ENCODE measurements at regions not wholly inside any gene's neighbourhood (a gene's known extent, or its start where the extent isn't known, plus 50 kb on each side); places are given as distances from the start of the nearest gene placed in this dataset.

- DNase-seq (ENCODE audit: low read depth in 2 of 2, low spot score in 1 of 2): no peak
Observed at GRCh38 chr20:50341880-50342637, 151.4 kb downstream of the CEBPB start.

DNA sequence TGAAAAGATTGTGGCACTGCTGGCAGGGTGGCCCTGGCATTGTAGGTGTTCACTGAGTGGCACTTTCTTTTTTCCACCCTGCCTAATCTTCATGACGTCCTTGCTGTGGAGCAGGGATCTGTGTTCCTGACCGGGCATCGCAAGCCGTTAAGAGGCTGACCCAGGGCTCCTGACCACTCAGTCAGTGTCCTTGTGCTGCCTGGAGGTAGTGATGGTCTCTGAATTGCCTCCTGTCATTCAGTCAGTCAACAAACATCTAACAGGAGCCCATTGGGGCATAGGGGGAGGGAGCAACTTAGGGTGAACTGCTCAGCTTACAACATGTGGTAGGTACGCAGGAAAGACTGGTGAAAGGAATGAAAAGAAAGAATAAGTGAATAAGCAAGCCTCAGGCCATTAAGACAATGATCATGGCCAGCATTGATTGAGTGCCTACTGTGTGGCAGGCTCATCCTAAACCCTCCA is 152.0 kb downstream of the CEBPB start:
- no peak for DNase-seq (ENCODE audit: low read depth in 2 of 2, low spot score in 1 of 2)

DNA sequence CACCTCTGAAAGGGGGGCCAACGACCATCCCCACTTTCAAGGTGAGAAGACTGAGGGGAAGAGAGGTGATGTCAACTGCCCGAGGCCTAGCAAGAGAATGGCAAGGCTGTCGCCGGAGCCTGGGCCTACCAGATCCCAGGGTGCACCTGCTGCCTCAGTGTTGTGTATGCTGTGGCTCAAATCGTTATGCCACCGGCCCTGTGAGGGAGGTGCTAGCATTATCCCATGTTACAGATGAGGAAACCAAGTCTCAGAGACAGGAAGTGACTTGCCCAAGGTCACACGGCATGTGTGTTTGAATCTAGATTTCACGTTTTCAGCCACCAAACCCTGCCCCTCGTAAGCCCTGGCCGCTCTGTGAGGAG is 152.5 kb downstream of the CEBPB start:
- no peak for DNase-seq (ENCODE audit: low read depth in 2 of 2, low spot score in 1 of 2)

- no peak for DNase-seq (ENCODE audit: low read depth in 2 of 2, low spot score in 1 of 2)
Observed at GRCh38 chr20:50343490-50344179, 153.0 kb downstream of the CEBPB start.

DNA sequence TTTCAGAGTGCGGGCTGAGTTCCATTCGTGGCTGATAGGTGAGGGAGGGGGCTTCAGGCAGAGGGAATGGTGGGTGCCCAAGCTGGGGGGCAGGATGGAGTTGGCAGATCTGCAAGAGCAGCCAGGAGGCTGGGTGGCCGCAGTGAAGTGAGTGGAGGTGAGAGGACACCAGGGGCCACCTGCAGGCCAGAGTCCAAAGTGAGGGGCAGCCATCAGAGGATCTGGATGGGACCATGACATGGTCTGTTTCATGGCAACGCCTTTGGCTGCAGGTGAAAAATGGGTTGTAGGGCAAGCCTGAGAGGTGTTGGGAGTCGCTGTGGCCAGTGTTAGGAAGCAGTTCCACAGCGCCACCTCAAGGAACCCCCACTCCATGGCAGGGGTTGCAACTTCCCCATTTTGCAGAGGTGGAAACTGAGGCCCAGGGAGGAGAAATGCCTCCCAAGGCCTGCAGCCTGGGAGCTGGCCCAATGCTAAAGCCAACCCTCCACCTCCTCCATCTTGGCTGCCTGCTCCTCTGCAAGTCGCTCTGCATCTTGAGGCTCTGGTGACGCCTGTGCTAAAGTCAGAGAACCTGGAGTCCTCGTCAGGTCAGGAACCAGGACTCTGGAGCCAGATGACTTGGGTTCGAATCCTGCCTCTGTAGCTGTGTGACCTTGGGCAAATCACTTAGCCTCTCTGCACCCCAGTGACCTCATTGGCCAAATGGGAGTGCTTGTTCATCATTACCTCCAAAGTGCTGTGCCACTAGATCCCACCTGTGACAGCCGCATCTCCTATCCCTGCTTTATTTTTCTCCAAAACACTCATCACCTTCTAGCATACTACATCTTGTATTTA is 153.8 kb downstream of the CEBPB start:
- no peak for DNase-seq (ENCODE audit: low read depth in 2 of 2, low spot score in 1 of 2)

DNA sequence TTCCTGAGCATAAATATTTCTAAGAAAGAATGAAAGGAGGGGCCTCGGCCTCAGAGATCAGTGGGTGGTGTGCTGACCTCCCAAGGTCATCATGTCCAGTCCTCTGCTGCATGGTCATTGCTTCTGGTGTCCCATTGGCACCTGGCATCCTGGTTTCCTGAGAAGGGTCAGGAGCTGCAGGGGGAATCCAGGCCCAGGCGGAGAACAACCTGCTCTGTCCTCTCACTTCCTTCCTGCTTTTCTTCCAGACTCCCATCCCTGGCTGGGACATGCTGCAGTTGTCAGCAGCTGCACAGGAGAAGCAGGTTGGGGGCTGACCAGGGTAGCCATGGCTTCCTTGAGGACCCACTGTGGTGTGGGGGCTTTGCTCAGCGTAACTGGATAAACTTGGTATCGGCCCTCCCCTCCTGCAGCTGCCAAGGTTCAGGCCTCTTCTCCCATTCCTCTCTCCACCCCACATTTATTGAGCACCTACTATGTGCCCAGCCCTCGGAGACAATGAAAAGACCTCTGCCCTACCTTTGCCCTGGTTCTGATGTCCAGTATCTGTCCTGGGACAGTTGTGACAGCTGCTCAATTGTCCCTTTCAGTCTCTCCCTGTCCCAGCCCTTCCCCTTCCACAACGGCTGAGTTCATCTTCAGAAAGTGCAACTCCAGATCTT is 155.2 kb downstream of the CEBPB start:
- DNase-seq (ENCODE audit: low read depth in 2 of 2, low spot score in 1 of 2): no peak

GRCh38 chr20:50346374-50347283 is 156.0 kb downstream of the CEBPB start:
- DNase-seq (ENCODE audit: low read depth in 2 of 2, low spot score in 1 of 2): no peak

DNA sequence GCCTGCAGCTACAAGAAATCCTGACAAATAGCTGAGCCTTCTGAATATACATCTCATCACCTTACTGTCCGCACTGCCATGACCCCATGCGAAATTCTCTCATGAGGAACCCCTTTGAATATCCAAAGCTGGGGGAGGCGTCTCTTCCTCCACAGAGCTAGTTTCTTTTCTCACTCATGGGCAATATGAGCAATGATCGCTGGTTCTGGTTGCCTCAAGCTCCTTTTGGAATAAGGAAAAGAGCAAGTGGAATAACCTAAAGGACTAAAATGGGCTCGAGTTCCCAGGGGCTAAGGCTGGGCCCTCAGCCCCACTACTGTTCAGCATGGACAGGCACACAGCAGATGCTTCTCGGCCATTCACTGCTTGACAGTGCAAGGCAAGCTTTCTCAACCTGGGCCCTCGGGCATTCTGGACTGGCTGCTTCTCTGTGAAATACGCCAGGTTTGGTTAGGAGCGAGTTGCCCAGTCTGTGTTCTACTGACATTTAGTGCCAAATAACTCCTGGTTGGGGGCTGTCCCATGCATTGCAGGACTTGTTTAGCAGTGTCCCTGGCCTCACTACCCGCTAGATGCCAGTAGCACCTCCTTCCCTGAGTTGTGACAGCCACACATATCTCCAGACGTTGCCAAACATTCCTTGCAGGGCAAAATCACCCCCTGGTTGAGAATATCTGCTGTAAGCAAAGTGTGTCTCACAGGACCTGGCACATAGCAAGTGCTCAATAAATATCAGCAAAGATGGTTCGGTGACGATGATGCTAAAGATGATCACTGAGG is 156.8 kb downstream of the CEBPB start:
- no peak for DNase-seq (ENCODE audit: low read depth in 2 of 2, low spot score in 1 of 2)

DNA sequence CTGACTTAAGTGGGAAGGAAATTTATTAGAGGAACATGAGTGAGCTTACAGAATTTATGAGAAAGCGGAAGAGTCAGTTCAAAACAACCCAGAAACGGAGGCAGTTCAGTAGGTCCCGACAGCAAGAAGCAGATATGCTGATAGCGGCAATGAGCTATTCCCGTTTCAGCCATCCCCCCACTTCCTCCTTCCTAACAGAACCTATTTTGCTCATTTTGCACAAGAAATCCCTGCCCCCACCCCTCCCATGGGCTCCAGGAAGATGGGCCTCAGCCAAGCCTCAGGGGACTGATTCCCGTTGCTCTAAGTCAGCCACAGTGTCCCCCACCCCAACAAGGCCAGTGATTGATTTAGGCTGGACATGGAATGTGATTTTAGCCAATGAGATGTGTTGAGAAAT is 157.5 kb downstream of the CEBPB start:
- DNase-seq (ENCODE audit: low read depth in 2 of 2, low spot score in 1 of 2): no peak

- DNase-seq (ENCODE audit: low read depth in 2 of 2, low spot score in 1 of 2): no peak
Observed at GRCh38 chr20:50350510-50351249, 159.5 kb upstream of the PTPN1 start.

DNA sequence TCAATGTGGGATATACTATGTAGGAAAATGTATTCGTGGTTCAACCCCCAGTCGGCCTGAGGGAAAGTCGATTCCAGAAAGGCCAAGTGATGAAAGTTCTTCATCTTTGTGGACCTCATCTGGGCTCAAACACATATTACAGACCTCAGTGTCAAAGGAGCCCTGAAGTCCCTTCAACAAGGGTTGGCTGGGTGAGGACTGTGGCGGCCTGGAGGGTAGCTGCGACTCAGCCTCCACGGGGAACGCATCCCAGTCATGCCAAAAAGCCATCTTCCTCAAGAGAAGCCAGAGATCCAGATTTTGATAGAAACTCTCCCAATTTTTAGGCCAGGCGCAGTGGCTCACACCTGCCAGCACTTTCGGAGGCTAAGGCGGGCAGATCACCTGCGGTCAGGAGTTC is 158.6 kb upstream of the PTPN1 start:
- no peak for DNase-seq (ENCODE audit: low read depth in 2 of 2, low spot score in 1 of 2)

GRCh38 chr20:50353289-50353961 is 156.8 kb upstream of the PTPN1 start:
- DNase-seq (ENCODE audit: low read depth in 2 of 2, low spot score in 1 of 2): no peak

DNA sequence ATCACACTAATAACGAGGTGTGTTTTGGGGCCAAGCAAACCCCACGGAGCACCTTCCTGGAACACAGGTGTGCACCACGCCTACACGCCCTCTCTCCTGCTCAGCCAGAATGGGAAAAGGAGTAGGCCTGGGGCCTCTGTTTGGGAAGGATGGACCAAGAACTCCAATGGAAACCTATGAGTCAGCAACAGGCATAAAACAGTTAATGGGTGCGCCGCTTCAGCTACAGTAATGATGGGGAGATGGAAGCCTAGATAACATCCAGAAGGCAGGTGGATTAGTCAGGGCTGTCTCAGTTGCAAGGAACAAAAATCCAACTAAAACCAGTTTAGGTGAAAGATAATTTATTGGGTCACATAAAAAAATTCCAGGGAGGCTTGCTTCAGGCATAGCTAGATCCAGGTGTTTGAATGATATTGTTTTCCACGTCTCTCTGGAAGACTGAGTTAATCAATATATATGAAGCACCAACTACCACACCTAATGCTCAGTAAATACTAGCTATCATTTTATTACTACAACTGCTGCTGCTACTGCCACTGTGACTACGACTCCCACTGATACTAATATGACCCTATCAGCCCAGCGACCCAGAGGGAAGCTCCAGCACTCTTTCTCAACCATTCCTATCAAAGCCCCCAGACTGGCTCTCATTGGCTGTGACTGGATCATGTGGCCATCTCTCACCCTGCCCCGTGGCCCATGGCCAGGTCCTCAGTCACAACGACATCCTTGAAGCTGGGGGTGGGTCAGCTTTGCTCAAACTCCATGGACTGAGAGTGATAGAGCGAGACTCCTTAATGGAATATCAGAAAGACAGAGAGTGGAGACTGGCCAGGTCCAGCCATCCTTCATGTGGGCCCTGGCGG is 155.2 kb upstream of the PTPN1 start:
- no peak for DNase-seq (ENCODE audit: low read depth in 2 of 2, low spot score in 1 of 2)

GRCh38 chr20:50355590-50356524 is 154.3 kb upstream of the PTPN1 start:
- no peak for DNase-seq (ENCODE audit: low read depth in 2 of 2, low spot score in 1 of 2)

DNA sequence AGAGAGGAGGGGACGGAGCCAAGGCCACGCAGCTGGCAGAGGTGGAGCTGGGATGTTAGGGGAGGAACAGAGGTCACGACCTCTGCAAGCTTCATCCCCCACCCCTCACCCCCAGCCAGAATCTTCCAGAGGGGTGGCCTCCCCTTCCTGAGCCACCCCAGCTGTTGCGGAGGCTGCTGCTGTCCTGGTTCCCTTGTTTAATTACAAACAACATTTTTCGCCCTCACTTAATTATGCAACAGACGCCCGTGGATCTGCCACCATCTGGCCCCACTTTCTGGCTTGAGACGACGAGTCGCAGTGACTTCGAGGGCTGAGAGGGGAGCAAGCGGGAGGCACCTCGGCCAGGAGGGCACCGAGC is 153.7 kb upstream of the PTPN1 start:
- no peak for DNase-seq (ENCODE audit: low read depth in 2 of 2, low spot score in 1 of 2)

Data from stimulated activated CD8-positive, alpha-beta memory T cell treated with anti-CD3 and anti-CD28 coated beads, Interleukin-4, amount 100 ng/mL, for 4 hours (primary cell).